ENCODE measurements at regions not wholly inside any gene's neighbourhood (a gene's known extent, or its start where the extent isn't known, plus 50 kb on each side); places are given as distances from the start of the nearest gene placed in this dataset.
"Not testable (repeated sequence)": the region's sequence is repeated elsewhere in the genome, so short reads cannot be mapped to it uniquely, and the experiment has no call there.

GRCh38 chr12:46084666-46085631 lies 94.6 kb upstream of the SCAF11 start:
- no peak for DNase-seq

- no peak for DNase-seq
Measured at GRCh38 chr12:46082490-46083200, 92.3 kb upstream of the SCAF11 start.

GRCh38 chr12:46073321-46073720 lies 82.9 kb upstream of the SCAF11 start:
- no peak for DNase-seq

- DNase-seq, result peak; percentile 80
Measured at GRCh38 chr12:46071769-46072624, 81.6 kb upstream of the SCAF11 start.

- no peak for DNase-seq
Measured at GRCh38 chr12:46071335-46071734, 81.0 kb upstream of the SCAF11 start.

- no peak for DNase-seq
Measured at GRCh38 chr12:46067094-46067493, 76.7 kb upstream of the SCAF11 start.

- DNase-seq, result no peak
Measured at GRCh38 chr12:46065412-46066166, 75.2 kb upstream of the SCAF11 start.

GRCh38 chr12:46064548-46064947 lies 74.2 kb upstream of the SCAF11 start:
- no peak for DNase-seq

- not testable (repeated sequence) for DNase-seq
Measured at GRCh38 chr12:46058697-46059096, 68.3 kb upstream of the SCAF11 start.

GRCh38 chr12:46050805-46051204 lies 60.4 kb upstream of the SCAF11 start:
- DNase-seq, result no peak

GRCh38 chr12:46049665-46050064 lies 59.3 kb upstream of the SCAF11 start:
- no peak for DNase-seq

GRCh38 chr12:46046436-46046835 lies 56.1 kb upstream of the SCAF11 start:
- no peak for DNase-seq

- no peak for DNase-seq
Measured at GRCh38 chr12:46043972-46044520, 53.7 kb upstream of the SCAF11 start.

All from EL (cell line).